HCT116 (cell line): ENCODE measurements at regions not wholly inside any gene's neighbourhood (a gene's known extent, or its start where the extent isn't known, plus 50 kb on each side); places are given as distances from the start of the nearest gene placed in this dataset.
A peak's percentile ranks its signal among the peaks of the same experiment; 100 is the strongest.

ENCODE experiments used
- ATAC-seq: fragments of 200-7000 bp; cut with Tn5 transposase; 2 replicates; pipeline ENCODE4 v1.9.1; 2020; ENCODE audit warnings: mild to moderate bottlenecking, moderate library complexity
- BruUV-seq: library from RNA; stranded (reverse); fragments of 400-500 nt; replicated peaks from 2 replicates; lab custom pipeline; 2021; lab: Mats Ljungman, UMichigan
- CTCF ChIA-PET: fragments of 300-600 bp; sonication (Branson Sonifier 250); formaldehyde crosslinking; loops from one replicate; lab custom pipeline; 2021; ENCODE audit warnings: antibody characterized with exemption; lab: Charles Lee
- POLR2A ChIA-PET: fragments of 300-600, 350-600 bp; sonication (Branson Sonifier 250); formaldehyde crosslinking; loops from one replicate; lab custom pipeline; 2021; ENCODE audit warnings: antibody characterized with exemption; lab: Charles Lee
- RAD21 ChIA-PET, 2 experiments: fragments of 300-600 bp; sonication (Branson Sonifier 250); formaldehyde crosslinking; loops; one replicate each; lab custom pipeline; 2023; ENCODE audit warnings: low total read pairs in 2 of 2; ENCODE audit not compliant: uncharacterized antibody in 2 of 2, unreplicated experiment in 2 of 2, low non-redundant PET in 1 of 2; lab: Charles Lee
- DNase-seq: peaks from one replicate; pipeline ENCODE4 v3.0.0-alpha.2; 2010; ENCODE audit warnings: low read depth, low spot score
- H2AFZ ChIP-seq: fragments of 200-600 bp; shearing (Covaris generic), sonication (generic); 2 replicates; pipeline ENCODE4 v1.6.1; 2017; ENCODE audit warnings: low read depth, mixed run types, mixed read lengths, antibody characterized with exemption, low read length; ENCODE audit not compliant: poor library complexity, severe bottlenecking
- H3K27ac ChIP-seq: 2 replicates; pipeline ENCODE4 v1.5.1; 2012; ENCODE audit warnings: low read depth, low read length
- H3K27me3 ChIP-seq: fragments of 200-600 bp; sonication (generic); 2 replicates; pipeline ENCODE4 v1.6.1; 2016; ENCODE audit warnings: mixed run types, low read length, mixed read lengths; ENCODE audit not compliant: insufficient read depth
- H3K36me3 ChIP-seq, 2 experiments: fragments of 200-500 bp in 1 of 2; fragments of 200-600 bp in 1 of 2; sonication (Bioruptor generic) in 1 of 2; sonication (generic) in 1 of 2; 2 replicates each; pipeline versions ENCODE4 v1.5.1 to v1.6.1; 2014 to 2016; ENCODE audit warnings: low read length in 2 of 2, inconsistent platforms in 1 of 2, mixed read lengths in 1 of 2, mixed run types in 1 of 2; ENCODE audit not compliant: insufficient read depth in 2 of 2, control insufficient read depth in 1 of 2
- H3K4me1 ChIP-seq, 2 experiments: fragments of 200-600 bp in 1 of 2; sonication (generic) in 1 of 2; 2 replicates each; pipeline versions ENCODE4 v1.5.1 to v1.6.1; 2012 to 2017; ENCODE audit warnings: low read length in 2 of 2, inconsistent platforms in 1 of 2, mild to moderate bottlenecking in 1 of 2, mixed read lengths in 1 of 2, mixed run types in 1 of 2, moderate library complexity in 1 of 2; ENCODE audit not compliant: insufficient read depth in 2 of 2, control insufficient read depth in 1 of 2
- H3K4me2 ChIP-seq: fragments of 200-600 bp; sonication (generic); 2 replicates; pipeline ENCODE4 v1.6.1; 2017; ENCODE audit warnings: mixed run types, low read length, mixed read lengths
- H3K4me3 ChIP-seq, 2 experiments: fragments of 200-600 bp in 1 of 2; sonication (generic) in 1 of 2; replicated peaks in 1 of 2; 2 replicates each; pipeline ENCODE4 v1.5.1; 2011 to 2016; ENCODE audit warnings: low read length in 2 of 2, control low read depth in 1 of 2, low read depth in 1 of 2, mild to moderate bottlenecking in 1 of 2, mixed read lengths in 1 of 2, mixed run types in 1 of 2
- H3K79me2 ChIP-seq: fragments of 200-600 bp; sonication (generic); 2 replicates; pipeline ENCODE4 v1.6.1; 2017; ENCODE audit warnings: mild to moderate bottlenecking, mixed run types, low read length, moderate library complexity, mixed read lengths; ENCODE audit not compliant: insufficient read depth
- H3K9ac ChIP-seq: fragments of 200-600 bp; sonication (generic); 2 replicates; pipeline ENCODE4 v1.6.1; 2016; ENCODE audit warnings: low read length, mixed read lengths
- H3K9me2 ChIP-seq: fragments of 200-600 bp; sonication (generic), shearing (Covaris generic); 2 replicates; pipeline ENCODE4 v1.6.1; 2017; ENCODE audit warnings: mixed run types, mild to moderate bottlenecking, moderate library complexity; ENCODE audit not compliant: insufficient read depth
- H3K9me3 ChIP-seq, 2 experiments: fragments of 200-500 bp in 1 of 2; fragments of 200-600 bp in 1 of 2; sonication (Bioruptor generic) in 1 of 2; sonication (generic) in 1 of 2; 2 replicates each; pipeline ENCODE4 v1.6.1; 2014 to 2017; ENCODE audit warnings: low read length in 2 of 2, mixed read lengths in 2 of 2, inconsistent platforms in 1 of 2, low read depth in 1 of 2, mild to moderate bottlenecking in 1 of 2, mixed run types in 1 of 2, moderate library complexity in 1 of 2; ENCODE audit not compliant: control insufficient read depth in 1 of 2, insufficient read depth in 1 of 2
- H4K20me1 ChIP-seq: fragments of 200-600 bp; sonication (generic), shearing (Covaris generic); 2 replicates; pipeline ENCODE4 v1.6.1; 2017; ENCODE audit warnings: mixed run types, mild to moderate bottlenecking, moderate library complexity; ENCODE audit not compliant: insufficient read depth
- ATF3 ChIP-seq: IDR thresholded peaks from 2 replicates; pipeline ENCODE4 v1.6.1; 2012
- CBX3 ChIP-seq: IDR thresholded peaks from 2 replicates; pipeline ENCODE4 v1.6.1; 2012; ENCODE audit warnings: low read depth
- CTCF ChIP-seq, 3 experiments: fragments of 200-600 bp in 1 of 3; sonication (generic) in 1 of 3; IDR thresholded peaks in 2 of 3; conservative IDR thresholded peaks in 1 of 3; 2 replicates each; pipeline ENCODE4 v1.5.1; 2012 to 2017; ENCODE audit warnings: low read depth in 2 of 3, low read length in 2 of 3, antibody characterized with exemption in 1 of 3, borderline replicate concordance in 1 of 3, control low read depth in 1 of 3, mild to moderate bottlenecking in 1 of 3, mixed read lengths in 1 of 3, mixed run types in 1 of 3, moderate library complexity in 1 of 3; ENCODE audit not compliant: insufficient read depth in 1 of 3
- EGR1 ChIP-seq: IDR thresholded peaks from 2 replicates; pipeline ENCODE4 v1.6.1; 2012; ENCODE audit warnings: low read depth
- ELF1 ChIP-seq: IDR thresholded peaks from 2 replicates; pipeline ENCODE4 v1.6.1; 2012; ENCODE audit warnings: low read depth, borderline replicate concordance
- EZH2 ChIP-seq: fragments of 200-600 bp; sonication (generic); IDR thresholded peaks from 2 replicates; pipeline ENCODE4 v1.6.1; 2017; ENCODE audit warnings: antibody characterized with exemption, mixed run types
- EZH2phosphoT487 ChIP-seq: fragments of 200-600 bp; IDR thresholded peaks from 2 replicates; pipeline ENCODE4 v1.6.1; 2018; ENCODE audit warnings: antibody characterized with exemption, borderline replicate concordance
- JUND ChIP-seq: IDR thresholded peaks from 2 replicates; pipeline ENCODE4 v1.6.1; 2012
- REST ChIP-seq: IDR thresholded peaks from 2 replicates; pipeline ENCODE4 v1.6.1; 2012; ENCODE audit warnings: low read depth
- SIN3A ChIP-seq: IDR thresholded peaks from 2 replicates; pipeline ENCODE4 v1.6.1; 2012; ENCODE audit warnings: low read depth
- SP1 ChIP-seq: IDR thresholded peaks from 2 replicates; pipeline ENCODE4 v1.6.1; 2012; ENCODE audit warnings: low read depth
- SRF ChIP-seq: IDR thresholded peaks from 2 replicates; pipeline ENCODE4 v1.6.1; 2012; ENCODE audit warnings: low read depth
- TCF7L2 ChIP-seq: IDR thresholded peaks from 2 replicates; pipeline ENCODE4 v1.7.0; 2011; ENCODE audit warnings: borderline replicate concordance, inconsistent platforms; ENCODE audit not compliant: insufficient read depth, insufficient read length; ENCODE audit errors: extremely low read depth
- YY1 ChIP-seq: IDR thresholded peaks from 2 replicates; pipeline ENCODE4 v1.6.1; 2011; ENCODE audit warnings: low read length, low read depth, moderate library complexity, mild to moderate bottlenecking; ENCODE audit not compliant: insufficient replicate concordance; ENCODE audit errors: extremely low read depth
- intact Hi-C: fragments of 100-400 bp; cut with micrococcal nuclease; formaldehyde crosslinking; loops from 2 replicates; pipeline ENCODE4 v1.10.0; 2022

- H3K27me3 ChIP-seq = no peaks in the 10 kb centered on the region
- H3K4me2 ChIP-seq = no peak overlapping the region
- TF ChIP-seq EZH2 (no peak), EZH2phosphoT487 (no peak), SIN3A (no peak), EGR1 (no peak), ELF1 (no peak)
- H3K79me2 ChIP-seq = no peaks in the 10 kb centered on the region
- no peak for DNase-seq
- ChIA-PET POLR2A (no interaction called here), CTCF (no interaction called here), RAD21 (no interaction called here)
- H3K4me1 ChIP-seq = peaks cover 8 to 31% of the 10 kb centered on the region in 2 experiments
- H3K9me2 ChIP-seq = no peaks in the 10 kb centered on the region
- H3K9ac ChIP-seq = no peak overlapping the region
- H3K4me3 ChIP-seq = no peak overlapping the region
- intact Hi-C loops = no loop called here
- H3K36me3 ChIP-seq = no peaks in the 10 kb centered on the region
- H3K27ac ChIP-seq = no peak overlapping the region
- H3K9me3 ChIP-seq = no peaks in the 10 kb centered on the region
- BruUV-seq = no TSS peak
- no peak for ATAC-seq
- no peaks in the 10 kb centered on the region for H4K20me1 ChIP-seq
- no peak overlapping the region for H2AFZ ChIP-seq
Measured at GRCh38 chr2:19614066-19614465, 255.6 kb upstream of the OSR1 start.

- ATAC-seq = peak; percentile 63
- Histone ChIP-seq H4K20me1 (no peaks in the 10 kb centered on the region), H3K4me1 (peaks cover 8 to 42% of the 10 kb centered on the region in 2 experiments), H3K79me2 (no peaks in the 10 kb centered on the region), H3K27ac (no peak overlapping the region), H2AFZ (peak overlapping the region; percentile 6), H3K9me2 (no peaks in the 10 kb centered on the region), H3K4me3 (peak overlapping the region in 1 of 2 experiments; percentile 26; a peak in 2 of 4 replicates), H3K9ac (peak overlapping the region; percentile 13; the same call in 1 of the 2 replicates), H3K36me3 (no peaks in the 10 kb centered on the region), H3K27me3 (no peaks in the 10 kb centered on the region), H3K4me2 (peak overlapping the region; percentile 62), H3K9me3 (no peaks in the 10 kb centered on the region)
- no TSS peak for BruUV-seq
- ChIA-PET RAD21 (no interaction called here), POLR2A (no interaction called here), CTCF (no interaction called here)
- intact Hi-C loops = no loop called here
- DNase-seq = peak; percentile 73
- TF ChIP-seq REST (no peak), ELF1 (no peak), JUND (peak; percentile 73), TCF7L2 (no peak), ATF3 (no peak), SRF (no peak), CBX3 (peak; percentile 13; the same call in 1 of the 2 replicates), YY1 (peak; percentile 59), CTCF (IDR thresholded peaks at IDR 0.05 in 2 of 3, conservative IDR thresholded peaks at IDR 0.05 in 1 of 3; ENCODE audit: borderline replicate concordance in 1 of 3, insufficient read depth in 1 of 3, low read depth in 2 of 3, low read length in 2 of 3) (no peak), EZH2phosphoT487 (no peak), SP1 (peak; percentile 77)
Measured at GRCh38 chr2:19611491-19612332, 253.3 kb upstream of the OSR1 start.
